ENCODE measurements at regions not wholly inside any gene's neighbourhood (a gene's known extent, or its start where the extent isn't known, plus 50 kb on each side); places are given as distances from the start of the nearest gene placed in this dataset.

DNA sequence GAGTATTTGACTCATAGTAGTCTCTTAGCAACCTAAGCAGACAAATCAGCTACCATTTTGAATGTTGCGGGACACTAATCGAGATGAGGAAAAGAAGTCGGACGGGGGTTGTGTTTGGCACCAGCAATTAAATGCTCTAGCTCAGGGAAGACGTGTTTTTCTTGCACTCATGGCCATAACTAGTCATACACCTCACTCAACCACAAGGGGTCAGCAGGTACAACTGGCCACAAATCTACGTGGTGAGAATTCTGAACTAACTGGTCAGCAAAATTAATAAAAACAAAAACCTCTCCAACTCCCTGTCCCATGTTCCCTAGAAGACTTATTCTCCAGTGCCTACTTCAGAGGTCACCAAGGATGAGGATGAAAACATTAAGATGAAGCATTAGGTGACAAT, 1467.8 kb downstream of the DPP10 start (continued):
- TF ChIP-seq ZNF274 (IDR thresholded peaks at IDR 0.05; ENCODE audit: low read length) (no peak), ZNF274 (tag by site-specific recombination; IDR thresholded peaks at IDR 0.05; ENCODE audit: borderline replicate concordance) (no peak), WT1 (tag by site-specific recombination; IDR thresholded peaks at IDR 0.05) (no peak), ZNF596 (tag by site-specific recombination; IDR thresholded peaks at IDR 0.05) (no peak), ZNF223 (tag by site-specific recombination; IDR thresholded peaks at IDR 0.05) (no peak), TRIM28 (IDR thresholded peaks at IDR 0.05; ENCODE audit: borderline replicate concordance, low read length) (no peak), SCRT1 (tag by site-specific recombination; IDR thresholded peaks at IDR 0.05; ENCODE audit: borderline replicate concordance) (no peak), MYNN (tag by site-specific recombination; IDR thresholded peaks at IDR 0.05; ENCODE audit: borderline replicate concordance) (no peak), ZNF747 (tag by site-specific recombination; IDR thresholded peaks at IDR 0.05) (no peak), ZNF449 (tag by site-specific recombination; IDR thresholded peaks at IDR 0.05) (no peak)
- TF ChIP-seq, protein P1, sequence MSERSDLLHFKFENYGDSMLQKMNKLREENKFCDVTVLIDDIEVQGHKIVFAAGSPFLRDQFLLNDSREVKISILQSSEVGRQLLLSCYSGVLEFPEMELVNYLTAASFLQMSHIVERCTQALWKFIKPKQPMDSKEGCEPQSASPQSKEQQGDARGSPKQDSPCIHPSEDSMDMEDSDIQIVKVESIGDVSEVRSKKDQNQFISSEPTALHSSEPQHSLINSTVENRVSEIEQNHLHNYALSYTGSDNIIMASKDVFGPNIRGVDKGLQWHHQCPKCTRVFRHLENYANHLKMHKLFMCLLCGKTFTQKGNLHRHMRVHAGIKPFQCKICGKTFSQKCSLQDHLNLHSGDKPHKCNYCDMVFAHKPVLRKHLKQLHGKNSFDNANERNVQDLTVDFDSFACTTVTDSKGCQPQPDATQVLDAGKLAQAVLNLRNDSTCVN (tag by site-specific recombination; optimal IDR thresholded peaks at IDR 0.05): no peak

- ChIA-PET POLR2A (no interaction called here), CTCF (interaction anchor here (0.6 kb wide), 1 partner anchor 10 kb away, joined by 3 read pairs; no protein-coding TSS in a partner anchor)
- TF ChIP-seq ZNF37A (tag by site-specific recombination; IDR thresholded peaks at IDR 0.05) (no peak), ZNF473 (tag by site-specific recombination; IDR thresholded peaks at IDR 0.05) (no peak), ZFP3 (tag by site-specific recombination; IDR thresholded peaks at IDR 0.05; ENCODE audit: low read depth) (no peak), ZNF514 (tag by site-specific recombination; IDR thresholded peaks at IDR 0.05) (no peak), OVOL3 (tag by site-specific recombination; IDR thresholded peaks at IDR 0.05) (no peak), HIC1 (tag by site-specific recombination; IDR thresholded peaks at IDR 0.05) (no peak), SCRT2 (tag by site-specific recombination; IDR thresholded peaks at IDR 0.05) (no peak), ZNF548 (tag by site-specific recombination; IDR thresholded peaks at IDR 0.05) (no peak)
- Histone ChIP-seq H3K4me1 (ENCODE audit: control insufficient read depth, insufficient read depth, low read length) (no peaks in the 10 kb centered on the region), H3K9me3 (ENCODE audit: control insufficient read depth, insufficient read depth, low read depth, low read length) (no peaks in the 10 kb centered on the region), H3K4me3 (ENCODE audit: low read depth, low read length) (no peak overlapping the region), H3K36me3 (ENCODE audit: control insufficient read depth in 2 of 2, insufficient read depth in 1 of 2, low read length in 2 of 2) (no peaks in the 10 kb centered on the region), H3K27ac (ENCODE audit: extremely low read depth, low read depth, low read length) (no peak overlapping the region)
Observed at GRCh38 chr2:115913921-115914320, 1471.5 kb downstream of the DPP10 start.

DNA sequence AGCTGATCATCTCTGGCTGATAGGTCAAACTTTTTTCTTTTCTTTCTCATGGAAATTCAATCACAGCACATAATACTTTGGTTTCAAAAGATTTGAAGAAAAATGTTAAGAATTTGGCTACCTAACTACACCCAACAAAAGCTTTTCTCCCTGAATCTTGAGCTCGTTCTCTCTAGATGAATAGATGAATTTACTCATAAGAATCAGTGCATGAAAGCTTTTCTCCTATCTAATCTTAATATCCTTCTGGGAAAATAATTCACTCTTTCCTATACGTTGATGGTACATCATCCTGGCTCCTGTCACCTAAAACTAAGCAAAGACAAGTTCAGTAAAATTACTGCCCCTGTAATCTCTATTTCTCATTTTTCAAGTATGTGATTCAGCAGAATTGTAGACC, 1479.1 kb downstream of the DPP10 start:
- no peak overlapping the region for H3K27ac ChIP-seq (ENCODE audit: extremely low read depth, low read depth, low read length)
- POLR2A ChIA-PET: no interaction called here
- H3K9me3 ChIP-seq (ENCODE audit: control insufficient read depth, insufficient read depth, low read depth, low read length): no peaks in the 10 kb centered on the region
- CTCF ChIA-PET: no interaction called here
- no peaks in the 10 kb centered on the region for H3K4me1 ChIP-seq (ENCODE audit: control insufficient read depth, insufficient read depth, low read length)
- no peaks in the 10 kb centered on the region for H3K36me3 ChIP-seq (ENCODE audit: control insufficient read depth in 2 of 2, insufficient read depth in 1 of 2, low read length in 2 of 2)
- no peak overlapping the region for H3K4me3 ChIP-seq (ENCODE audit: low read depth, low read length)
- TF ChIP-seq KLF10 (tag by site-specific recombination; IDR thresholded peaks at IDR 0.05): no peak
- TF ChIP-seq, protein P2, sequence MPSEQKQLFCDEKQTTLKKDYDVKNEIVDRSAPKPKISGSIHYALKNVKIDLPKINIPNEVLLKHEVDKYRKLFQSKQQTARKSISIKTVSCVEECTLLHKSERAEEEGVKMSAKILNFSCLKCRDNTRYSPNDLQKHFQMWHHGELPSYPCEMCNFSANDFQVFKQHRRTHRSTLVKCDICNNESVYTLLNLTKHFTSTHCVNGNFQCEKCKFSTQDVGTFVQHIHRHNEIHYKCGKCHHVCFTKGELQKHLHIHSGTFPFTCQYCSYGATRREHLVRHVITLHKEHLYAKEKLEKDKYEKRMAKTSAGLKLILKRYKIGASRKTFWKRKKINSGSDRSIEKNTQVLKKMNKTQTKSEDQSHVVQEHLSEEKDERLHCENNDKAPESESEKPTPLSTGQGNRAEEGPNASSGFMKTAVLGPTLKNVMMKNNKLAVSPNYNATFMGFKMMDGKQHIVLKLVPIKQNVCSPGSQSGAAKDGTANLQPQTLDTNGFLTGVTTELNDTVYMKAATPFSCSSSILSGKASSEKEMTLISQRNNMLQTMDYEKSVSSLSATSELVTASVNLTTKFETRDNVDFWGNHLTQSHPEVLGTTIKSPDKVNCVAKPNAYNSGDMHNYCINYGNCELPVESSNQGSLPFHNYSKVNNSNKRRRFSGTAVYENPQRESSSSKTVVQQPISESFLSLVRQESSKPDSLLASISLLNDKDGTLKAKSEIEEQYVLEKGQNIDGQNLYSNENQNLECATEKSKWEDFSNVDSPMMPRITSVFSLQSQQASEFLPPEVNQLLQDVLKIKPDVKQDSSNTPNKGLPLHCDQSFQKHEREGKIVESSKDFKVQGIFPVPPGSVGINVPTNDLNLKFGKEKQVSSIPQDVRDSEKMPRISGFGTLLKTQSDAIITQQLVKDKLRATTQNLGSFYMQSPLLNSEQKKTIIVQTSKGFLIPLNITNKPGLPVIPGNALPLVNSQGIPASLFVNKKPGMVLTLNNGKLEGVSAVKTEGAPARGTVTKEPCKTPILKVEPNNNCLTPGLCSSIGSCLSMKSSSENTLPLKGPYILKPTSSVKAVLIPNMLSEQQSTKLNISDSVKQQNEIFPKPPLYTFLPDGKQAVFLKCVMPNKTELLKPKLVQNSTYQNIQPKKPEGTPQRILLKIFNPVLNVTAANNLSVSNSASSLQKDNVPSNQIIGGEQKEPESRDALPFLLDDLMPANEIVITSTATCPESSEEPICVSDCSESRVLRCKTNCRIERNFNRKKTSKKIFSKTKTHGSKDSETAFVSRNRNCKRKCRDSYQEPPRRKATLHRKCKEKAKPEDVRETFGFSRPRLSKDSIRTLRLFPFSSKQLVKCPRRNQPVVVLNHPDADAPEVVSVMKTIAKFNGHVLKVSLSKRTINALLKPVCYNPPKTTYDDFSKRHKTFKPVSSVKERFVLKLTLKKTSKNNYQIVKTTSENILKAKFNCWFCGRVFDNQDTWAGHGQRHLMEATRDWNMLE (tag by site-specific recombination; conservative IDR thresholded peaks at IDR 0.05; ENCODE audit: low read depth): no peak
- TF ChIP-seq ZNF629 (tag by site-specific recombination; IDR thresholded peaks at IDR 0.05): no peak
- TF ChIP-seq MEIS1 (CRISPR knock-in tag; IDR thresholded peaks at IDR 0.05; ENCODE audit: borderline replicate concordance): no peak
- TF ChIP-seq ZNF510 (tag by site-specific recombination; IDR thresholded peaks at IDR 0.05; ENCODE audit: insufficient replicate concordance): no peak
- no peak for TF ChIP-seq ZNF768 (tag by site-specific recombination; IDR thresholded peaks at IDR 0.05)
- TF ChIP-seq ZNF138 (tag by site-specific recombination; IDR thresholded peaks at IDR 0.05; ENCODE audit: borderline replicate concordance): no peak

Data from HEK293 (cell line).